ENCODE measurements at regions not wholly inside any gene's neighbourhood (a gene's known extent, or its start where the extent isn't known, plus 50 kb on each side); places are given as distances from the start of the nearest gene placed in this dataset.

- TF ChIP-seq RAD21 (IDR thresholded peaks at IDR 0.05) (no peak), REST (IDR thresholded peaks at IDR 0.05) (no peak)
- TF ChIP-seq, protein P1, sequence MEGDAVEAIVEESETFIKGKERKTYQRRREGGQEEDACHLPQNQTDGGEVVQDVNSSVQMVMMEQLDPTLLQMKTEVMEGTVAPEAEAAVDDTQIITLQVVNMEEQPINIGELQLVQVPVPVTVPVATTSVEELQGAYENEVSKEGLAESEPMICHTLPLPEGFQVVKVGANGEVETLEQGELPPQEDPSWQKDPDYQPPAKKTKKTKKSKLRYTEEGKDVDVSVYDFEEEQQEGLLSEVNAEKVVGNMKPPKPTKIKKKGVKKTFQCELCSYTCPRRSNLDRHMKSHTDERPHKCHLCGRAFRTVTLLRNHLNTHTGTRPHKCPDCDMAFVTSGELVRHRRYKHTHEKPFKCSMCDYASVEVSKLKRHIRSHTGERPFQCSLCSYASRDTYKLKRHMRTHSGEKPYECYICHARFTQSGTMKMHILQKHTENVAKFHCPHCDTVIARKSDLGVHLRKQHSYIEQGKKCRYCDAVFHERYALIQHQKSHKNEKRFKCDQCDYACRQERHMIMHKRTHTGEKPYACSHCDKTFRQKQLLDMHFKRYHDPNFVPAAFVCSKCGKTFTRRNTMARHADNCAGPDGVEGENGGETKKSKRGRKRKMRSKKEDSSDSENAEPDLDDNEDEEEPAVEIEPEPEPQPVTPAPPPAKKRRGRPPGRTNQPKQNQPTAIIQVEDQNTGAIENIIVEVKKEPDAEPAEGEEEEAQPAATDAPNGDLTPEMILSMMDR (IDR thresholded peaks at IDR 0.05; ENCODE audit: low read depth, low read length, missing input control), result no peak
Observed at GRCh38 chr3:87501076-87501475, 224.7 kb upstream of the POU1F1 start.

All from liver (tissue), 3 donors.